ENCODE measurements at regions not wholly inside any gene's neighbourhood (a gene's known extent, or its start where the extent isn't known, plus 50 kb on each side); places are given as distances from the start of the nearest gene placed in this dataset.

DNA sequence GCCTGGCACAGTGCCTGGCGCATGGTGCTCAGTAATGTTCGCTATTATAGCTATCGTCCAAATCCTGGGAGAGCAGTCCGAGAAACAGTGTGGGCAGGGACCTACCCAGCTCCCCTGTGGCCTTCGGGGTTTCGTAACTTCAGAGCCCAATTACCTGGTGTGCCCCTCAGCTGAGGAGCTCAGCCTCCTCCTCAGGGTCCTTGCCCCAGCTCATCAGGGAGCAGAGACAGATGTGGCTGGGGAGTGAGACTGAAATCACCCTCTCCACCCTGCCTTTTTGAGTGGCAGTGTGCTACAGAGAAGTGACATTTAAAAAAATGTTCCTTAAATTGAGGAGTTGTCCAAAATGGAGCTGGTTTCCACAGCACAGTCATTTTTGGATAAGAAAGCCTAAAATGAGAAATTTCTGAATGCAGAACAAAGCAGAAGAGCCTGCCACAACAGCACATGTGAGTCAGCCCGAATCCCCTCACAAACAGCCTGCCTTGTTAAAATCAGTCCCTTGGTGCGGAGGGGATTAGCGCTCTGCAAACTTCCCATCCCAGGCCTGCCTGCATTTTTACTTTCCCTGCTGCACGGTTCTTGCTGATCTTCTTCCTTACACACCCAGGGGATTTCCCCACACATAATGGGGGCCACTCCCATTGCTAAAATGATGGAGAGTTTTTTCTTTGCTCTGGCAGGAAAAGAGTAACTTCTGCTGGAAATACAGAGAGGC, 78.1 kb upstream of the PITX1 start:
- no peak for TF ChIP-seq TAF1 (IDR thresholded peaks at IDR 0.05; ENCODE audit: borderline replicate concordance, insufficient read depth, low read length)
- no peak for TF ChIP-seq POLR2AphosphoS5 (IDR thresholded peaks at IDR 0.05; ENCODE audit: low read depth, low read length)
- TF ChIP-seq, protein P1, sequence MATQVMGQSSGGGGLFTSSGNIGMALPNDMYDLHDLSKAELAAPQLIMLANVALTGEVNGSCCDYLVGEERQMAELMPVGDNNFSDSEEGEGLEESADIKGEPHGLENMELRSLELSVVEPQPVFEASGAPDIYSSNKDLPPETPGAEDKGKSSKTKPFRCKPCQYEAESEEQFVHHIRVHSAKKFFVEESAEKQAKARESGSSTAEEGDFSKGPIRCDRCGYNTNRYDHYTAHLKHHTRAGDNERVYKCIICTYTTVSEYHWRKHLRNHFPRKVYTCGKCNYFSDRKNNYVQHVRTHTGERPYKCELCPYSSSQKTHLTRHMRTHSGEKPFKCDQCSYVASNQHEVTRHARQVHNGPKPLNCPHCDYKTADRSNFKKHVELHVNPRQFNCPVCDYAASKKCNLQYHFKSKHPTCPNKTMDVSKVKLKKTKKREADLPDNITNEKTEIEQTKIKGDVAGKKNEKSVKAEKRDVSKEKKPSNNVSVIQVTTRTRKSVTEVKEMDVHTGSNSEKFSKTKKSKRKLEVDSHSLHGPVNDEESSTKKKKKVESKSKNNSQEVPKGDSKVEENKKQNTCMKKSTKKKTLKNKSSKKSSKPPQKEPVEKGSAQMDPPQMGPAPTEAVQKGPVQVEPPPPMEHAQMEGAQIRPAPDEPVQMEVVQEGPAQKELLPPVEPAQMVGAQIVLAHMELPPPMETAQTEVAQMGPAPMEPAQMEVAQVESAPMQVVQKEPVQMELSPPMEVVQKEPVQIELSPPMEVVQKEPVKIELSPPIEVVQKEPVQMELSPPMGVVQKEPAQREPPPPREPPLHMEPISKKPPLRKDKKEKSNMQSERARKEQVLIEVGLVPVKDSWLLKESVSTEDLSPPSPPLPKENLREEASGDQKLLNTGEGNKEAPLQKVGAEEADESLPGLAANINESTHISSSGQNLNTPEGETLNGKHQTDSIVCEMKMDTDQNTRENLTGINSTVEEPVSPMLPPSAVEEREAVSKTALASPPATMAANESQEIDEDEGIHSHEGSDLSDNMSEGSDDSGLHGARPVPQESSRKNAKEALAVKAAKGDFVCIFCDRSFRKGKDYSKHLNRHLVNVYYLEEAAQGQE (IDR thresholded peaks at IDR 0.05; ENCODE audit: insufficient read depth in 1 of 2, low read depth in 2 of 2, low read length in 2 of 2), result no peak
- no peak for TF ChIP-seq SIN3A (IDR thresholded peaks at IDR 0.05; ENCODE audit: borderline replicate concordance, insufficient read depth, low read length)
